Lower leg skin (tissue), 3 donors: ENCODE measurements at regions not wholly inside any gene's neighbourhood (a gene's known extent, or its start where the extent isn't known, plus 50 kb on each side); places are given as distances from the start of the nearest gene placed in this dataset.

Experiments
- POLR2A ChIP-seq, 2 donors: fragments of 450-650 bp; IDR thresholded peaks; one replicate each; pipeline ENCODE4 v1.6.1; 2016 to 2017; ENCODE audit warnings: antibody characterized with exemption in 2 of 2, mild to moderate bottlenecking in 1 of 2, moderate library complexity in 1 of 2
- TF ChIP-seq, protein P1 (sequence below), 3 donors: fragments of 450-650 bp; IDR thresholded peaks; one replicate each; pipeline ENCODE4 v1.5.1; 2016; ENCODE audit warnings: antibody characterized with exemption in 3 of 3, mild to moderate bottlenecking in 3 of 3, moderate library complexity in 2 of 3

DNA sequence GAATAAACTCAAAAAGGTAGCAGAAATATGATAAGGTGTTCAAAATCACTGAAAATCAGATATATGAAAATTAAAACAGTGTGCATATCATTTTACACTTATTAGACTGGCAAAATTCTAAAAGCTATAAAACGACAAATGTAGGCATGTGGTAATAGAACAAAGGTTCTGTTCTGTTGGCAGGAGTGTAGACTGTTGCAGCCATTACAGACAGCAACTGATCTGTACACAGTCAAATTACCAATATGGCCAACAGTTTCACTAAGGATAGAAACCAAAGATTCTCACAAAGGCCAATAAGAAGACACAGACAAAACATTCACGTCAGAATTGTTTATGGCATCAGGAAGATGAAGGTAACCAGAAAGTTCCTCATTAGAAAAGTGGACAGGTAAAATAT lies 112.8 kb upstream of the PLS3 start:
- TF ChIP-seq, protein P1, sequence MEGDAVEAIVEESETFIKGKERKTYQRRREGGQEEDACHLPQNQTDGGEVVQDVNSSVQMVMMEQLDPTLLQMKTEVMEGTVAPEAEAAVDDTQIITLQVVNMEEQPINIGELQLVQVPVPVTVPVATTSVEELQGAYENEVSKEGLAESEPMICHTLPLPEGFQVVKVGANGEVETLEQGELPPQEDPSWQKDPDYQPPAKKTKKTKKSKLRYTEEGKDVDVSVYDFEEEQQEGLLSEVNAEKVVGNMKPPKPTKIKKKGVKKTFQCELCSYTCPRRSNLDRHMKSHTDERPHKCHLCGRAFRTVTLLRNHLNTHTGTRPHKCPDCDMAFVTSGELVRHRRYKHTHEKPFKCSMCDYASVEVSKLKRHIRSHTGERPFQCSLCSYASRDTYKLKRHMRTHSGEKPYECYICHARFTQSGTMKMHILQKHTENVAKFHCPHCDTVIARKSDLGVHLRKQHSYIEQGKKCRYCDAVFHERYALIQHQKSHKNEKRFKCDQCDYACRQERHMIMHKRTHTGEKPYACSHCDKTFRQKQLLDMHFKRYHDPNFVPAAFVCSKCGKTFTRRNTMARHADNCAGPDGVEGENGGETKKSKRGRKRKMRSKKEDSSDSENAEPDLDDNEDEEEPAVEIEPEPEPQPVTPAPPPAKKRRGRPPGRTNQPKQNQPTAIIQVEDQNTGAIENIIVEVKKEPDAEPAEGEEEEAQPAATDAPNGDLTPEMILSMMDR (IDR thresholded peaks at IDR 0.05): no peak
- TF ChIP-seq POLR2A (IDR thresholded peaks at IDR 0.05): no peak
